AG10803 (cell line): ENCODE measurements at regions not wholly inside any gene's neighbourhood (a gene's known extent, or its start where the extent isn't known, plus 50 kb on each side); places are given as distances from the start of the nearest gene placed in this dataset.
"Not testable (repeated sequence)": the region's sequence is repeated elsewhere in the genome, so short reads cannot be mapped to it uniquely, and the experiment has no call there.

Source experiments
- DNase-seq: peaks from one replicate; pipeline ENCODE4 v3.0.0; 2010; ENCODE audit warnings: low read depth
- H3K4me3 ChIP-seq: 2 replicates; pipeline ENCODE4 v1.5.1; 2011; ENCODE audit warnings: mild to moderate bottlenecking, low read length, control low read depth
- TF ChIP-seq, protein P1 (sequence below): conservative IDR thresholded peaks from 2 replicates; pipeline ENCODE4 v1.5.1; 2011; ENCODE audit warnings: mild to moderate bottlenecking, low read length, control low read depth, inconsistent platforms

DNA sequence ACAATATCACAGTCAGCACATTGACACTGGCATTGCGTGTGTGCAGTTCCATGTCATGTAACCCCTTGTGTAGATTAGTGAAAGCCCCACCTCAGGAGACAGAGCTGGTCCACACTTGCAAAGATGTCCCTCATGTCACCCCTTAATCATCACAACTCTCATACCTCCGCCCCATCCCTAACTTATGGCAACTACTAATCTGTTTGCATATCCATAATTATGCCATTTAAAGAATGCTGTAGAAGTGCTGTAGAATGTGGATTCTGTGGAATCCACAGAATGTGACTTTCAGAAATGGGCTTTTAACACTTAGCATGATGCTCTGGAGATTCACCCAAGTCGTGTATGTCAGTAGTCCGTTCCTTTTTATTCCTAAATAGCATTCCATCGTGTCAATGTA is 102.8 kb upstream of the VSTM2A start:
- no peak overlapping the region for H3K4me3 ChIP-seq
- TF ChIP-seq, protein P1, sequence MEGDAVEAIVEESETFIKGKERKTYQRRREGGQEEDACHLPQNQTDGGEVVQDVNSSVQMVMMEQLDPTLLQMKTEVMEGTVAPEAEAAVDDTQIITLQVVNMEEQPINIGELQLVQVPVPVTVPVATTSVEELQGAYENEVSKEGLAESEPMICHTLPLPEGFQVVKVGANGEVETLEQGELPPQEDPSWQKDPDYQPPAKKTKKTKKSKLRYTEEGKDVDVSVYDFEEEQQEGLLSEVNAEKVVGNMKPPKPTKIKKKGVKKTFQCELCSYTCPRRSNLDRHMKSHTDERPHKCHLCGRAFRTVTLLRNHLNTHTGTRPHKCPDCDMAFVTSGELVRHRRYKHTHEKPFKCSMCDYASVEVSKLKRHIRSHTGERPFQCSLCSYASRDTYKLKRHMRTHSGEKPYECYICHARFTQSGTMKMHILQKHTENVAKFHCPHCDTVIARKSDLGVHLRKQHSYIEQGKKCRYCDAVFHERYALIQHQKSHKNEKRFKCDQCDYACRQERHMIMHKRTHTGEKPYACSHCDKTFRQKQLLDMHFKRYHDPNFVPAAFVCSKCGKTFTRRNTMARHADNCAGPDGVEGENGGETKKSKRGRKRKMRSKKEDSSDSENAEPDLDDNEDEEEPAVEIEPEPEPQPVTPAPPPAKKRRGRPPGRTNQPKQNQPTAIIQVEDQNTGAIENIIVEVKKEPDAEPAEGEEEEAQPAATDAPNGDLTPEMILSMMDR = no peak
- DNase-seq = no peak

GRCh38 chr7:54444046-54444686 is 98.0 kb upstream of the VSTM2A start:
- not testable (repeated sequence) for DNase-seq, H3K4me3 ChIP-seq

DNA sequence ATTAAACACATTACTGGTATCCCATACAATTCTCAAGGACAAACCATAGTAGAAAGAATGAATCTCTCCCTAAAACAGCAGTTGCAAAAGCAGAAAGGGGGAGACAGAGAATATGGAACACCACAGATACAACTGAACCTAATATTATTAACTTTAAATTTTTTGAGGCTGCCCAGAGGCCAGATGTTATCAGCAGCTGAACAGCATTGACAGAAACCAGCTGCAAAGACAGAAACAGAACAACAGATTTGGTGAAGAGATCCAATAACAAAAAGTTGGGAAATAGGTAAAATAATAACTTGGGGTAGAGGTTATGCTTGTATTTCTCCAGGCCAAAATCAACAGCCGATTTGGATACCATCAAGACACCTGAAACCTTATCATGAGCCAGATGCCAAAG is 89.0 kb upstream of the VSTM2A start:
- not testable (repeated sequence) for H3K4me3 ChIP-seq, DNase-seq

DNA sequence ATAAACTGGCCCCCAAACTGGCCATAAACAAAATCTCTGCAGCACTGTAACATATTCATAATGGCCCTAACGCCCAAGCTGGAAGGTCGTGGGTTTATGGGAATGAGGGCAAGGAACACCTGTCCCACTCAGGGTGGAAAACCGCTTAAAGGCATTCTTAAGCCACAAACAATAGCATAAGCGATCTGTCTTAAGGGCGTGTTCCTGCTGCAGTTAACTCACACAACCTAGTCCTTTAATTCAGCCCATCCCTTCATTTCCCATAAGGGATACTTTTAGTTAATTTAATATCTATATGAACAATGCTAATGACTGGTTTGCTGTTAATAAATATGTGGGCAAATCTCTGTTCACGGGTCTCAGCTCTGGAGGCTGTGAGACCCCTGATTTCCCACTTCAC is 87.5 kb upstream of the VSTM2A start:
- not testable (repeated sequence) for H3K4me3 ChIP-seq, DNase-seq

GRCh38 chr7:54465095-54465494 is 77.1 kb upstream of the VSTM2A start:
- TF ChIP-seq, protein P1 = no peak
- DNase-seq = no peak
- H3K4me3 ChIP-seq = no peak overlapping the region

GRCh38 chr7:54469740-54470139 is 72.4 kb upstream of the VSTM2A start:
- no peak overlapping the region for H3K4me3 ChIP-seq
- TF ChIP-seq, protein P1 = no peak
- no peak for DNase-seq

- TF ChIP-seq, protein P1 = no peak
- H3K4me3 ChIP-seq = no peak overlapping the region
- no peak for DNase-seq
These were observed 65.6 kb upstream of the VSTM2A start for GRCh38 chr7:54476609-54477008.

DNA sequence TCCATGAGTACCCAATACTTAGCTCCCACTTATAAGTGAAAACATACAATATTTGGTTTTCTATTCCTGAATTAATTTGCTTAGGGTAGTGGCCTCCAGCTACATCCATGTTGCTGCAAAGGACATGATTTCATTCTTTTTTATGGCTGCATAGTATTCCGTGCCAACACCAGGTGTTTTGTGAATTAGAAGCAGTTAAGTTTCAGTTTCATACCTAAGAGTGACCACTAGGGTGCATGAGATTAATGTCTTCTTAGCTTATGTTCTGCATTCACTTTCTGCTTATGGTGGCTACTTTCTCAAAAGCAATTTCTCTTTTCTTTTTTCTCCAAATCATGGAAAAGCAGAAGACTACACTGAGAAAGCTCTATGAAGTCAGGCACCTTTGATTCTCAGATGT is 65.1 kb upstream of the VSTM2A start:
- no peak overlapping the region for H3K4me3 ChIP-seq
- TF ChIP-seq, protein P1 = no peak
- no peak for DNase-seq

GRCh38 chr7:54483523-54483922 is 58.7 kb upstream of the VSTM2A start:
- TF ChIP-seq, protein P1 = no peak
- no peak for DNase-seq
- no peak overlapping the region for H3K4me3 ChIP-seq
